H9 (cell line): ENCODE measurements at regions not wholly inside any gene's neighbourhood (a gene's known extent, or its start where the extent isn't known, plus 50 kb on each side); places are given as distances from the start of the nearest gene placed in this dataset.

Experiments
- DNase-seq: peaks from one replicate; pipeline ENCODE4 v3.0.0-alpha.2; 2017
- H2AFZ ChIP-seq: one replicate; pipeline ENCODE4 v1.6.1; 2013; ENCODE audit warnings: mild to moderate bottlenecking, low read length, control low read depth, moderate library complexity
- H2AK5ac ChIP-seq: 2 replicates; pipeline ENCODE4 v1.6.1; 2013; ENCODE audit warnings: low read length, control low read depth, mixed read lengths; ENCODE audit not compliant: insufficient read length
- H2BK120ac ChIP-seq: one replicate; pipeline ENCODE4 v1.6.1; 2013; ENCODE audit warnings: low read depth, mild to moderate bottlenecking, low read length, control low read depth, inconsistent platforms; ENCODE audit not compliant: poor library complexity, severe bottlenecking
- H2BK12ac ChIP-seq: 2 replicates; pipeline ENCODE4 v1.6.1; 2013; ENCODE audit warnings: low read length, control low read depth, mixed read lengths, low read depth; ENCODE audit not compliant: insufficient read length
- H2BK15ac ChIP-seq: 2 replicates; pipeline ENCODE4 v1.6.1; 2013; ENCODE audit warnings: low read depth, low read length, control low read depth
- H2BK20ac ChIP-seq: one replicate; pipeline ENCODE4 v1.6.1; 2013; ENCODE audit warnings: low read depth, mild to moderate bottlenecking, low read length, control low read depth, inconsistent platforms; ENCODE audit not compliant: poor library complexity, severe bottlenecking
- H2BK5ac ChIP-seq: 2 replicates; pipeline ENCODE4 v1.6.1; 2013; ENCODE audit warnings: low read length, control low read depth, mixed read lengths; ENCODE audit not compliant: insufficient read length
- H3K14ac ChIP-seq: 2 replicates; pipeline ENCODE4 v1.6.1; 2013; ENCODE audit warnings: low read length, control low read depth; ENCODE audit not compliant: insufficient read depth
- H3K18ac ChIP-seq: 2 replicates; pipeline ENCODE4 v1.6.1; 2013; ENCODE audit warnings: low read depth, mild to moderate bottlenecking, mixed read lengths, low read length, control low read depth; ENCODE audit not compliant: insufficient read length
- H3K23ac ChIP-seq: 2 replicates; pipeline ENCODE4 v1.6.1; 2013; ENCODE audit warnings: low read length, control low read depth, mixed read lengths, low read depth; ENCODE audit not compliant: insufficient read length
- H3K23me2 ChIP-seq: 2 replicates; pipeline ENCODE4 v1.6.1; 2013; ENCODE audit warnings: low read depth, mild to moderate bottlenecking, mixed read lengths, low read length, control low read depth; ENCODE audit not compliant: insufficient read length, poor library complexity, severe bottlenecking
- H3K27ac ChIP-seq: 2 replicates; pipeline ENCODE4 v1.5.1; 2013; ENCODE audit warnings: low read length, control low read depth, mixed read lengths, low read depth; ENCODE audit not compliant: insufficient read length
- H3K27me3 ChIP-seq: 2 replicates; pipeline ENCODE4 v1.6.1; 2013; ENCODE audit warnings: low read length, control low read depth, inconsistent platforms; ENCODE audit not compliant: insufficient read depth
- H3K4ac ChIP-seq: 2 replicates; pipeline ENCODE4 v1.6.1; 2013; ENCODE audit warnings: low read depth, mild to moderate bottlenecking, control low read depth, inconsistent platforms, low read length, moderate library complexity
- H3K4me1 ChIP-seq: 2 replicates; pipeline ENCODE4 v1.6.1; 2013; ENCODE audit warnings: low read length, control low read depth, inconsistent platforms; ENCODE audit not compliant: insufficient read depth
- H3K4me2 ChIP-seq: 2 replicates; pipeline ENCODE4 v1.6.1; 2013; ENCODE audit warnings: low read length, control low read depth, mixed read lengths; ENCODE audit not compliant: insufficient read length, insufficient read depth
- H3K56ac ChIP-seq: 2 replicates; pipeline ENCODE4 v1.6.1; 2013; ENCODE audit warnings: low read depth, mild to moderate bottlenecking, mixed read lengths, low read length, control low read depth; ENCODE audit not compliant: insufficient read length
- H3K79me1 ChIP-seq: 2 replicates; pipeline ENCODE4 v1.6.1; 2013; ENCODE audit warnings: low read depth, mild to moderate bottlenecking, moderate library complexity, low read length, control low read depth, inconsistent platforms; ENCODE audit not compliant: insufficient read depth, poor library complexity, severe bottlenecking
- H3K79me2 ChIP-seq: 2 replicates; pipeline ENCODE4 v1.6.1; 2013; ENCODE audit warnings: low read length, control low read depth, inconsistent platforms; ENCODE audit not compliant: insufficient read depth
- H3K9ac ChIP-seq: 2 replicates; pipeline ENCODE4 v1.6.1; 2013; ENCODE audit warnings: low read length, control low read depth, mixed read lengths; ENCODE audit not compliant: insufficient read length; ENCODE audit errors: extremely low read depth
- H3K9me3 ChIP-seq: one replicate; pipeline ENCODE4 v1.6.1; 2013; ENCODE audit warnings: low read depth, low read length, inconsistent platforms; ENCODE audit not compliant: control insufficient read depth
- H3T11ph ChIP-seq: one replicate; pipeline ENCODE4 v1.6.1; 2013; ENCODE audit warnings: mild to moderate bottlenecking, low read length, control low read depth, inconsistent platforms
- H4K20me1 ChIP-seq: one replicate; pipeline ENCODE4 v1.6.1; 2013; ENCODE audit not compliant: control insufficient read depth, insufficient read length, insufficient read depth
- H4K5ac ChIP-seq: 2 replicates; pipeline ENCODE4 v1.6.1; 2013; ENCODE audit warnings: low read depth, mild to moderate bottlenecking, mixed read lengths, low read length, control low read depth; ENCODE audit not compliant: insufficient read length
- H4K8ac ChIP-seq: replicated peaks from 2 replicates; pipeline ENCODE4 v1.6.1; 2013; ENCODE audit warnings: low read length, control low read depth, mixed read lengths, low read depth; ENCODE audit not compliant: insufficient read length
- H4K91ac ChIP-seq: 2 replicates; pipeline ENCODE4 v1.6.1; 2013; ENCODE audit warnings: low read depth, mild to moderate bottlenecking, moderate library complexity, mixed read lengths, low read length, control low read depth; ENCODE audit not compliant: insufficient read length
- H3K27ac Mint-ChIP-seq, 3 experiments: 2 replicates in 2 of 3; 3 replicates in 1 of 3; pipeline ENCODE4 v1.8.0; 2020 to 2021; ENCODE audit warnings: mixed read lengths in 3 of 3, mild to moderate bottlenecking in 1 of 3, moderate library complexity in 1 of 3
- H3K27me3 Mint-ChIP-seq: 2 replicates; pipeline ENCODE4 v1.8.0; 2021; ENCODE audit warnings: low read depth, mild to moderate bottlenecking, moderate library complexity, mixed read lengths
- H3K36me3 Mint-ChIP-seq, 3 experiments: 2 replicates in 2 of 3; 3 replicates in 1 of 3; pipeline ENCODE4 v1.8.0; 2020 to 2021; ENCODE audit warnings: low read depth in 3 of 3, mixed read lengths in 3 of 3; ENCODE audit not compliant: insufficient read depth in 1 of 3
- H3K4me1 Mint-ChIP-seq, 2 experiments: 2 replicates each; pipeline ENCODE4 v1.8.0; 2020; ENCODE audit warnings: mixed read lengths in 2 of 2
- H3K4me3 Mint-ChIP-seq, 2 experiments: 2 replicates in 1 of 2; 3 replicates in 1 of 2; pipeline ENCODE4 v1.8.0; 2020 to 2021; ENCODE audit warnings: mild to moderate bottlenecking in 2 of 2, mixed read lengths in 2 of 2, moderate library complexity in 1 of 2
- H3K9me3 Mint-ChIP-seq, 2 experiments: 2 replicates in 1 of 2; 3 replicates in 1 of 2; pipeline ENCODE4 v1.8.0; 2020; ENCODE audit warnings: mild to moderate bottlenecking in 2 of 2, mixed read lengths in 2 of 2, moderate library complexity in 1 of 2
- CTCF ChIP-seq: fragments of 200-600 bp; sonication (generic); conservative IDR thresholded peaks from 3 replicates; pipeline ENCODE4 v1.8.0; 2021; ENCODE audit warnings: antibody characterized with exemption, mild to moderate bottlenecking

DNA sequence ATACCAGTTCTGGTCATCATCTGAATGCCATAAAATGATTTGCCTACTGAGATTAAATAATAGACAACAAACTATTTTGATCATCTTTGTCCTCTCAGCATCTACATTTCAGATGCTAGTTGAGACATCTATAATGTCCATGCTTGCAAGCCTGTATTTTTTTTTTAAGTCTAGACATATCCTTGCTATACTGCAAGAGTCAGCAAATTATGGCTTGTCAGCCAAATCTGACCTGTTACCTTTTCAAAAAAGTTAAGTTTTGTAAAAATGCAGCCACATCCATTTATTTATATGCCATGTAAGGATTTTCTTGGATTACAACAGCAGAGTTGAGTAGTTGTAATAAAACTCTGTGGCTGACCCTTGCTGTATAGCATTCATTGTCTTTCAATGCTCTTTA is 1355.7 kb upstream of the FAM98A start:
- H3K36me3 Mint-ChIP-seq, result peaks cover 0 to 6% (median 0%) of the 10 kb centered on the region in 3 experiments; a peak in 1 of 7 replicates
- H3K27ac ChIP-seq, result no peak overlapping the region
- H3K18ac ChIP-seq, result no peak overlapping the region
- H3K4me2 ChIP-seq, result no peak overlapping the region
- H2BK120ac ChIP-seq, result no peak overlapping the region
- no peak overlapping the region for H4K8ac ChIP-seq
- no peak for DNase-seq
- no peak overlapping the region for H3K4me3 Mint-ChIP-seq
- H3K9me3 Mint-ChIP-seq, result peaks cover 0 to 4% of the 10 kb centered on the region in 2 experiments; a peak in 3 of 5 replicates
- H3K27me3 Mint-ChIP-seq, result no peaks in the 10 kb centered on the region; the same call in 1 of the 2 replicates
- no peaks in the 10 kb centered on the region for H3K23me2 ChIP-seq
- H4K5ac ChIP-seq, result no peak overlapping the region
- H3K23ac ChIP-seq, result no peak overlapping the region
- H2BK12ac ChIP-seq, result no peak overlapping the region
- H3K79me1 ChIP-seq, result no peaks in the 10 kb centered on the region
- H3K4me1 Mint-ChIP-seq, result peaks cover 5 to 8% of the 10 kb centered on the region in 2 experiments
- H2BK20ac ChIP-seq, result no peak overlapping the region
- H3K14ac ChIP-seq, result no peak overlapping the region
- H3K56ac ChIP-seq, result no peak overlapping the region
- no peak overlapping the region for H2AK5ac ChIP-seq
- H3K9ac ChIP-seq, result no peak overlapping the region
- H3K27me3 ChIP-seq, result no peaks in the 10 kb centered on the region
- H3K9me3 ChIP-seq, result no peaks in the 10 kb centered on the region
- no peak overlapping the region for H3K27ac Mint-ChIP-seq
- H3K4me1 ChIP-seq, result no peaks in the 10 kb centered on the region
- H2BK5ac ChIP-seq, result no peak overlapping the region
- no peaks in the 10 kb centered on the region for H3K79me2 ChIP-seq
- TF ChIP-seq CTCF, result no peak
- H4K20me1 ChIP-seq, result no peaks in the 10 kb centered on the region
- no peak overlapping the region for H4K91ac ChIP-seq
- H3T11ph ChIP-seq, result no peak overlapping the region
- H3K4ac ChIP-seq, result no peak overlapping the region
- H2BK15ac ChIP-seq, result no peak overlapping the region
- no peak overlapping the region for H2AFZ ChIP-seq
